OCI-LY7 (cell line): ENCODE measurements at regions not wholly inside any gene's neighbourhood (a gene's known extent, or its start where the extent isn't known, plus 50 kb on each side); places are given as distances from the start of the nearest gene placed in this dataset.

ENCODE experiments used
- CTCF ChIP-seq: fragments of 200-600 bp; sonication (generic); conservative IDR thresholded peaks from 2 replicates; pipeline ENCODE4 v1.5.1; 2014; ENCODE audit warnings: mild to moderate bottlenecking, antibody characterized with exemption, low read length, moderate library complexity, mixed read lengths
- EZH2phosphoT487 ChIP-seq: fragments of 200-600 bp; sonication (generic); IDR thresholded peaks from 2 replicates; pipeline ENCODE4 v1.6.1; 2018; ENCODE audit warnings: low read depth, borderline replicate concordance, mild to moderate bottlenecking, mixed run types, antibody characterized with exemption, low read length, moderate library complexity, mixed read lengths

- TF ChIP-seq CTCF = no peak
- no peak for TF ChIP-seq EZH2phosphoT487
Observed at GRCh38 chr1:114235960-114236359, 82.3 kb upstream of the SYT6 start.
